Mesenchymal stem cell (in vitro differentiated cells and primary cell): ENCODE measurements at regions not wholly inside any gene's neighbourhood (a gene's known extent, or its start where the extent isn't known, plus 50 kb on each side); places are given as distances from the start of the nearest gene placed in this dataset.

Experiments
- DNase-seq: peaks from one replicate; pipeline ENCODE4 v3.0.0-alpha.2; 2013
- H2AFZ ChIP-seq: one replicate; pipeline ENCODE4 v1.6.1; 2013; ENCODE audit warnings: low read depth, mild to moderate bottlenecking, control low read depth, inconsistent platforms, low read length, moderate library complexity
- H2AK5ac ChIP-seq: 2 replicates; pipeline ENCODE4 v1.6.1; 2013; ENCODE audit warnings: low read length, moderate library complexity, mild to moderate bottlenecking, inconsistent platforms; ENCODE audit not compliant: severe bottlenecking
- H2BK120ac ChIP-seq: one replicate; pipeline ENCODE4 v1.6.1; 2013; ENCODE audit warnings: low read depth, mild to moderate bottlenecking, inconsistent platforms, low read length, moderate library complexity
- H2BK12ac ChIP-seq, 2 experiments: one replicate each; pipeline ENCODE4 v1.6.1; 2013; ENCODE audit warnings: inconsistent platforms in 2 of 2, low read length in 2 of 2, mild to moderate bottlenecking in 2 of 2, moderate library complexity in 2 of 2, control low read depth in 1 of 2
- H2BK15ac ChIP-seq: one replicate; pipeline ENCODE4 v1.6.1; 2013; ENCODE audit warnings: mild to moderate bottlenecking, low read depth, inconsistent platforms; ENCODE audit not compliant: poor library complexity, severe bottlenecking
- H2BK5ac ChIP-seq: 2 replicates; pipeline ENCODE4 v1.6.1; 2013; ENCODE audit warnings: low read depth, mild to moderate bottlenecking, low read length, control low read depth, inconsistent platforms; ENCODE audit not compliant: poor library complexity, severe bottlenecking
- H3K14ac ChIP-seq, 2 experiments: one replicate each; pipeline ENCODE4 v1.6.1; 2013; ENCODE audit warnings: inconsistent platforms in 2 of 2, low read length in 2 of 2, control low read depth in 1 of 2, mild to moderate bottlenecking in 1 of 2, moderate library complexity in 1 of 2
- H3K18ac ChIP-seq, 2 experiments: one replicate each; pipeline ENCODE4 v1.6.1; 2013; ENCODE audit warnings: inconsistent platforms in 2 of 2, low read length in 2 of 2, control low read depth in 1 of 2, low read depth in 1 of 2, mild to moderate bottlenecking in 1 of 2
- H3K23ac ChIP-seq, 2 experiments: one replicate each; pipeline ENCODE4 v1.6.1; 2013; ENCODE audit warnings: inconsistent platforms in 2 of 2, low read length in 2 of 2, mild to moderate bottlenecking in 2 of 2, moderate library complexity in 2 of 2, control low read depth in 1 of 2
- H3K27ac ChIP-seq: 2 replicates; pipeline ENCODE4 v1.5.1; 2013; ENCODE audit warnings: mild to moderate bottlenecking, moderate library complexity, low read length, control low read depth, inconsistent platforms; ENCODE audit not compliant: poor library complexity, severe bottlenecking
- H3K27me3 ChIP-seq, 2 experiments: 2 replicates each; pipeline versions ENCODE4 v1.6.1 to v1.7.0; 2013; ENCODE audit warnings: low read length in 2 of 2, mild to moderate bottlenecking in 2 of 2, moderate library complexity in 2 of 2, control low read depth in 1 of 2, inconsistent platforms in 1 of 2; ENCODE audit not compliant: control insufficient read depth in 1 of 2, insufficient read depth in 1 of 2
- H3K36me3 ChIP-seq, 2 experiments: 2 replicates each; pipeline versions ENCODE4 v1.6.1 to v1.7.0; 2013; ENCODE audit warnings: low read length in 2 of 2, control low read depth in 1 of 2, inconsistent platforms in 1 of 2, low read depth in 1 of 2, mild to moderate bottlenecking in 1 of 2; ENCODE audit not compliant: insufficient read depth in 2 of 2, control insufficient read depth in 1 of 2
- H3K4ac ChIP-seq, 2 experiments: one replicate each; pipeline ENCODE4 v1.6.1; 2013; ENCODE audit warnings: inconsistent platforms in 2 of 2, low read length in 2 of 2, mild to moderate bottlenecking in 2 of 2, moderate library complexity in 2 of 2, control low read depth in 1 of 2, low read depth in 1 of 2
- H3K4me1 ChIP-seq: 2 replicates; pipeline ENCODE4 v1.6.1; 2013; ENCODE audit warnings: low read depth, low read length, control low read depth; ENCODE audit not compliant: control insufficient read depth, insufficient read depth
- H3K4me2 ChIP-seq: 2 replicates; pipeline ENCODE4 v1.6.1; 2013; ENCODE audit warnings: low read length, mild to moderate bottlenecking, inconsistent platforms; ENCODE audit not compliant: poor library complexity, severe bottlenecking
- H3K4me3 ChIP-seq, 2 experiments: 2 replicates each; pipeline versions ENCODE4 v1.5.1 to v1.7.0; 2013; ENCODE audit warnings: low read length in 2 of 2, mild to moderate bottlenecking in 2 of 2, control low read depth in 1 of 2, low read depth in 1 of 2; ENCODE audit not compliant: insufficient read depth in 1 of 2
- H3K79me1 ChIP-seq: replicated peaks from 2 replicates; pipeline ENCODE4 v1.6.1; 2013; ENCODE audit warnings: mild to moderate bottlenecking, control low read depth, low read length, inconsistent platforms; ENCODE audit not compliant: poor library complexity, severe bottlenecking
- H3K9ac ChIP-seq: 2 replicates; pipeline ENCODE4 v1.7.0; 2013; ENCODE audit warnings: mild to moderate bottlenecking, low read length, moderate library complexity
- H3K9me3 ChIP-seq: 2 replicates; pipeline ENCODE4 v1.7.0; 2013; ENCODE audit warnings: mild to moderate bottlenecking, low read length; ENCODE audit not compliant: control insufficient read depth
- H4K8ac ChIP-seq: one replicate; pipeline ENCODE4 v1.6.1; 2013; ENCODE audit warnings: inconsistent platforms, mild to moderate bottlenecking, low read length, moderate library complexity
- H4K91ac ChIP-seq: one replicate; pipeline ENCODE4 v1.6.1; 2013; ENCODE audit warnings: mild to moderate bottlenecking, low read length, inconsistent platforms
- WGBS: methylation state at CpG from one replicate; pipeline ENCODE4 v1.1.7; 2013; ENCODE audit warnings: mixed read lengths; 5-methylcytosine and 5-hydroxymethylcytosine counted together

DNA sequence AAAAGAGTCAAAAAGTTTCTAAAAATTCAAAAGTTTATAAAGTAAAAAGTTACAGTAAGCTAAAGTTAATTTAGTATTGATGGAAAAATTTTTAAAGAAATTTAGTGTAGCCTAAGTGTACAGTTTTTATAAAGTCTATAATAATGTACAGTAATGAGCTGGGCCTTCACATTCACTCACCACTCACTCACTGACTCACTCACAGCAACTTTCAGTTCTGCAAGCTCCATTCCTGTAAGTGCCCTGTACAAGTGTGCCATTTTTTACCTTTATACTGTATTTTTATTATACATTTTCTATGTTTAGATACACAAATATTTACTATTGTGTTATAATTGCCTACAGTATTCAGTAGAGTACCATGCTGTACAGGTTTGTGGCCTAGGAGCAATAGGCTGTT is 239.5 kb upstream of the MAP3K1 start:
- no peak overlapping the region for H2BK120ac ChIP-seq
- H2BK15ac ChIP-seq = no peak overlapping the region
- H3K27me3 ChIP-seq = peaks cover 3 to 10% of the 10 kb centered on the region in 2 experiments
- no peak overlapping the region for H4K8ac ChIP-seq
- no peak overlapping the region for H3K4me3 ChIP-seq
- H3K23ac ChIP-seq = no peak overlapping the region
- H2AK5ac ChIP-seq = no peak overlapping the region
- H3K79me1 ChIP-seq = no peaks in the 10 kb centered on the region
- no peak overlapping the region for H3K18ac ChIP-seq
- no peak overlapping the region for H3K9ac ChIP-seq
- no peak overlapping the region for H3K4ac ChIP-seq
- H3K4me1 ChIP-seq = no peaks in the 10 kb centered on the region
- H4K91ac ChIP-seq = no peak overlapping the region
- H2BK12ac ChIP-seq = no peak overlapping the region
- no peaks in the 10 kb centered on the region for H3K36me3 ChIP-seq
- H2BK5ac ChIP-seq = no peak overlapping the region
- no peaks in the 10 kb centered on the region for H3K9me3 ChIP-seq
- H3K4me2 ChIP-seq = no peak overlapping the region
- H2AFZ ChIP-seq = no peak overlapping the region
- H3K27ac ChIP-seq = no peak overlapping the region
- H3K14ac ChIP-seq = no peak overlapping the region
- DNase-seq = no peak

DNA sequence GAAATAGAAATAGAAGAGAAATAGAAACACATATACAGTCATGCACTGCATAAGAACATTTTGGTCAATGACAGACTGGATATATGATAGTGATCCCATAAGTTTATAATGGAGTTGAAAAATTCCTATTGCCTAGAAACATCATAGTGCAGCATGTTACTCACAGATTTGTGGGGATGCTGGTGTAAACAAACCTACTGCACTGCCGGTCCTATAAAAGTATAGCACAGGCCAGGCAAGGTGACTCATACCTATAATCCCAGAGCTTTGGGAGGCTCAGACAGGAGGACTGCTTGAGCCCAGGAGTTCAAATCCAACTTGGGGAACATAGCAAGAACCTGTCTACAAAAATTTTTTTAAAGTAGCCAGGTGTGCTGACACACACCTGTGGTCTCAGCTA is 240.6 kb upstream of the MAP3K1 start:
- Histone ChIP-seq H2BK5ac (no peak overlapping the region), H3K9me3 (no peaks in the 10 kb centered on the region), H2BK120ac (no peak overlapping the region), H3K9ac (no peak overlapping the region), H3K14ac (no peak overlapping the region), H4K8ac (no peak overlapping the region), H3K4me3 (no peak overlapping the region), H3K23ac (no peak overlapping the region), H4K91ac (no peak overlapping the region), H3K27me3 (no peaks in the 10 kb centered on the region), H3K27ac (no peak overlapping the region), H2AFZ (no peak overlapping the region), H3K18ac (no peak overlapping the region), H3K4me2 (no peak overlapping the region), H3K4me1 (no peaks in the 10 kb centered on the region), H3K4ac (no peak overlapping the region), H2BK15ac (no peak overlapping the region), H3K79me1 (no peaks in the 10 kb centered on the region), H3K36me3 (no peaks in the 10 kb centered on the region), H2AK5ac (no peak overlapping the region), H2BK12ac (no peak overlapping the region)
- 11% methylated on average over 1 of the region's 1 CpG for WGBS
- DNase-seq = peak; percentile 65

DNA sequence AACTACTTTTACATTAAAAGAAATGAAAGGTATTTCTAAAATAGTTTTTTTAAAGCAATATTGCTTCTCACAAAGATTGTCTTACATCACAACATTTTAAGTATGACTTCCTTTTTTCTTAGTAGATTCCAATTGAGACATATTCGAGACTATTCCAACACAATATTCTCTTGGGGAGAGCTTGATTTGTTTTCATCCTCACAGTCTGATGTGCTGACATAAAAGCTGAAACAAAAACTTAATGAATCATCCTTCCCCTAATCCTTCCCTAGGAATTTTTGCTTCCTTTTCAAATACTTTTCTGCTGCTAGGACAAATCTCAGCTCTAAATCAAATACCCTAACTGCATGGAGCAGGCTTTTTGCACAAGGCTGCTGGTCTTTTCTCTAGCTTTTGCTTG is 245.8 kb upstream of the MAP3K1 start:
- no peak overlapping the region for H3K4me3 ChIP-seq
- no peak overlapping the region for H2AFZ ChIP-seq
- no peak overlapping the region for H3K14ac ChIP-seq
- no peak overlapping the region for H2BK12ac ChIP-seq
- peak; percentile 62 for DNase-seq
- H4K8ac ChIP-seq = no peak overlapping the region
- no peak overlapping the region for H2BK5ac ChIP-seq
- H3K36me3 ChIP-seq = no peaks in the 10 kb centered on the region
- H3K9me3 ChIP-seq = no peaks in the 10 kb centered on the region
- H3K4me2 ChIP-seq = no peak overlapping the region
- H2AK5ac ChIP-seq = no peak overlapping the region
- peaks cover 0 to 24% of the 10 kb centered on the region in 2 experiments for H3K27me3 ChIP-seq
- H3K9ac ChIP-seq = no peak overlapping the region
- no peak overlapping the region for H4K91ac ChIP-seq
- no peak overlapping the region for H3K4ac ChIP-seq
- no peak overlapping the region for H3K23ac ChIP-seq
- H3K79me1 ChIP-seq = no peaks in the 10 kb centered on the region
- no peaks in the 10 kb centered on the region for H3K4me1 ChIP-seq
- H2BK120ac ChIP-seq = no peak overlapping the region
- H3K18ac ChIP-seq = no peak overlapping the region
- H2BK15ac ChIP-seq = no peak overlapping the region
- H3K27ac ChIP-seq = no peak overlapping the region
- WGBS = 12% methylated on average over 1 of the region's 1 CpG

- no peak overlapping the region for H3K27ac ChIP-seq
- no peak overlapping the region for H2AFZ ChIP-seq
- no peak overlapping the region for H2BK12ac ChIP-seq
- H3K4me2 ChIP-seq = no peak overlapping the region
- H2AK5ac ChIP-seq = no peak overlapping the region
- no peaks in the 10 kb centered on the region for H3K4me1 ChIP-seq
- H3K9ac ChIP-seq = no peak overlapping the region
- no peak overlapping the region for H3K4ac ChIP-seq
- H3K27me3 ChIP-seq = peaks cover 0 to 24% of the 10 kb centered on the region in 2 experiments
- H2BK15ac ChIP-seq = no peak overlapping the region
- H3K18ac ChIP-seq = no peak overlapping the region
- H4K91ac ChIP-seq = no peak overlapping the region
- no peak overlapping the region for H2BK5ac ChIP-seq
- no peak overlapping the region for H3K23ac ChIP-seq
- H4K8ac ChIP-seq = no peak overlapping the region
- 25% methylated on average over 1 of the region's 3 CpGs for WGBS
- no peaks in the 10 kb centered on the region for H3K36me3 ChIP-seq
- no peak overlapping the region for H2BK120ac ChIP-seq
- H3K79me1 ChIP-seq = no peaks in the 10 kb centered on the region
- no peak overlapping the region for H3K14ac ChIP-seq
- no peak overlapping the region for H3K4me3 ChIP-seq
- DNase-seq = peak; percentile 46
- H3K9me3 ChIP-seq = no peaks in the 10 kb centered on the region
These were observed 246.3 kb upstream of the MAP3K1 start for GRCh38 chr5:56569076-56569475.
